GM12892 (cell line): ENCODE measurements at regions not wholly inside any gene's neighbourhood (a gene's known extent, or its start where the extent isn't known, plus 50 kb on each side); places are given as distances from the start of the nearest gene placed in this dataset.

Source experiments
- POLR2A ChIP-seq: IDR thresholded peaks from 2 replicates; pipeline ENCODE4 v1.6.1; 2011; ENCODE audit warnings: low read depth, low read length, control low read depth
- POLR2AphosphoS5 ChIP-seq: IDR thresholded peaks from 2 replicates; pipeline ENCODE4 v1.6.1; 2011; ENCODE audit warnings: low read depth, low read length, control low read depth

DNA sequence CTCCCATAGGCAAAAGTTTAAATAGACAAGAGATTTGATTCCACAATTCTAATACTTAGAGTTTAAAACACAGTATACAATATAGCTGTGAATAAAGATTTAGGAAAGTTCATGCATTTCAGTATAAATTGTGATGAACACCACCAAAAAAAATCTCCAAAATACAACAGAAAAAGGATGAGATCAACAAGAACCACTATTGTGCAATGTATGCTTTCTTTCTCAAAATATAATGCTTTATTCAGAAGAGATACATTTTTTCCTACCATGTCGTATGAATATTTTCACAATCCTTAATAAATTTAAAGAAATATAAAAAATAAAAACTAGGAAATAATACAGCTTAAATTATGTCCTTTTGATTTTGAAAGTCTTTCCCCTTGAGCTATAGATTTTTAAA is 1309.2 kb downstream of the MRPL39 start:
- TF ChIP-seq POLR2AphosphoS5 (no peak), POLR2A (no peak)
